Panc1 (cell line): ENCODE measurements at regions not wholly inside any gene's neighbourhood (a gene's known extent, or its start where the extent isn't known, plus 50 kb on each side); places are given as distances from the start of the nearest gene placed in this dataset.

Experiments
- CTCF ChIP-seq: fragments of 450-650 bp; IDR thresholded peaks from 2 replicates; pipeline ENCODE4 v1.5.1; 2017; ENCODE audit warnings: mild to moderate bottlenecking
- POLR2AphosphoS5 ChIP-seq: IDR thresholded peaks from 2 replicates; pipeline ENCODE4 v1.6.1; 2012; ENCODE audit warnings: mild to moderate bottlenecking, low read depth, low read length, moderate library complexity
- TCF7L2 ChIP-seq: IDR thresholded peaks from 2 replicates; pipeline ENCODE4 v1.6.1; 2011; ENCODE audit warnings: mild to moderate bottlenecking, low read depth, low read length, inconsistent platforms
- TF ChIP-seq, protein P1 (sequence below), 2 experiments: IDR thresholded peaks; 2 replicates each; pipeline ENCODE4 v1.6.1; 2011 to 2012; ENCODE audit warnings: low read depth in 2 of 2, control low read depth in 1 of 2, low read length in 1 of 2, mild to moderate bottlenecking in 1 of 2, moderate library complexity in 1 of 2; ENCODE audit not compliant: insufficient read depth in 1 of 2

DNA sequence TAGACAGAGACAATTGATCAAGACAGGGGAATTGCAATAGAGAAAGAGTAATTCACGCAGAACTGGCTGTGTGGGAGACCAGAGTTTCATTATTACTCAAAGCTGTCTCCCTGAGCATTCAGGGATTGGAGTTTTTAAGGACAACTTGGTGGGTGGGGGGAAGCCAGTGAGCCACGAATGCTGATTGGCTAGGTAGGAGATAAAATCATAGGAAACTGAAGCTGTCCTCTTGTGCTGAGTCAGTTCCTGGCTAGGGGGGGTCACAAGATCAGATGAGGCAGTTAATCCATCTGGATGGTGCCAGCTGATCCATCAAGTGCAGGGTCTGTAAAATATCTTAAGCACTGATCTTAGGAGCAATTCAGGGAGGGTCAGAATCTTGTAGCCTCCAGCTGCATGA lies 358.6 kb downstream of the GPM6A start:
- TF ChIP-seq, protein P1, sequence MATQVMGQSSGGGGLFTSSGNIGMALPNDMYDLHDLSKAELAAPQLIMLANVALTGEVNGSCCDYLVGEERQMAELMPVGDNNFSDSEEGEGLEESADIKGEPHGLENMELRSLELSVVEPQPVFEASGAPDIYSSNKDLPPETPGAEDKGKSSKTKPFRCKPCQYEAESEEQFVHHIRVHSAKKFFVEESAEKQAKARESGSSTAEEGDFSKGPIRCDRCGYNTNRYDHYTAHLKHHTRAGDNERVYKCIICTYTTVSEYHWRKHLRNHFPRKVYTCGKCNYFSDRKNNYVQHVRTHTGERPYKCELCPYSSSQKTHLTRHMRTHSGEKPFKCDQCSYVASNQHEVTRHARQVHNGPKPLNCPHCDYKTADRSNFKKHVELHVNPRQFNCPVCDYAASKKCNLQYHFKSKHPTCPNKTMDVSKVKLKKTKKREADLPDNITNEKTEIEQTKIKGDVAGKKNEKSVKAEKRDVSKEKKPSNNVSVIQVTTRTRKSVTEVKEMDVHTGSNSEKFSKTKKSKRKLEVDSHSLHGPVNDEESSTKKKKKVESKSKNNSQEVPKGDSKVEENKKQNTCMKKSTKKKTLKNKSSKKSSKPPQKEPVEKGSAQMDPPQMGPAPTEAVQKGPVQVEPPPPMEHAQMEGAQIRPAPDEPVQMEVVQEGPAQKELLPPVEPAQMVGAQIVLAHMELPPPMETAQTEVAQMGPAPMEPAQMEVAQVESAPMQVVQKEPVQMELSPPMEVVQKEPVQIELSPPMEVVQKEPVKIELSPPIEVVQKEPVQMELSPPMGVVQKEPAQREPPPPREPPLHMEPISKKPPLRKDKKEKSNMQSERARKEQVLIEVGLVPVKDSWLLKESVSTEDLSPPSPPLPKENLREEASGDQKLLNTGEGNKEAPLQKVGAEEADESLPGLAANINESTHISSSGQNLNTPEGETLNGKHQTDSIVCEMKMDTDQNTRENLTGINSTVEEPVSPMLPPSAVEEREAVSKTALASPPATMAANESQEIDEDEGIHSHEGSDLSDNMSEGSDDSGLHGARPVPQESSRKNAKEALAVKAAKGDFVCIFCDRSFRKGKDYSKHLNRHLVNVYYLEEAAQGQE (IDR thresholded peaks at IDR 0.05; ENCODE audit: insufficient read depth in 1 of 2, low read depth in 2 of 2, low read length in 1 of 2): no peak
- TF ChIP-seq TCF7L2: no peak
- no peak for TF ChIP-seq POLR2AphosphoS5
- TF ChIP-seq CTCF: no peak
